Endothelial cell of umbilical vein (primary cell): ENCODE measurements at regions not wholly inside any gene's neighbourhood (a gene's known extent, or its start where the extent isn't known, plus 50 kb on each side); places are given as distances from the start of the nearest gene placed in this dataset.

Experiments
- BruUV-seq: library from RNA; stranded (reverse); fragments of 400-500 nt; replicated peaks from 2 replicates; lab custom pipeline; 2021; lab: Mats Ljungman, UMichigan
- CTCF ChIA-PET: fragments of 300-600, 350-600 bp; sonication (Branson Sonifier 250); formaldehyde crosslinking; loops from one replicate; lab custom pipeline; 2021; ENCODE audit warnings: antibody characterized with exemption, inconsistent platforms; lab: Charles Lee
- POLR2A ChIA-PET: fragments of 300-600, 350-600 bp; sonication (Branson Sonifier 250); formaldehyde crosslinking; loops from one replicate; lab custom pipeline; 2021; ENCODE audit warnings: antibody characterized with exemption, inconsistent platforms; lab: Charles Lee
- DNase-seq: peaks from one replicate; pipeline ENCODE4 v3.0.0-alpha.2; 2011; ENCODE audit warnings: low read depth, low spot score
- FAIRE-seq: peaks from 2 replicates; lab custom pipeline; 2011; peaks lifted over from hg19 to GRCh38; lab: Jason Lieb, UNC
- H2AFZ ChIP-seq: 2 replicates; pipeline ENCODE4 v1.6.0; 2012; ENCODE audit warnings: low read depth, low read length, control low read depth, inconsistent platforms
- H3K27ac ChIP-seq: 2 replicates; pipeline ENCODE4 v1.5.1; 2011; ENCODE audit warnings: low read depth, mild to moderate bottlenecking, control low read depth, low read length, moderate library complexity; ENCODE audit not compliant: insufficient read depth
- H3K27me3 ChIP-seq, 2 experiments: 2 replicates each; pipeline versions ENCODE4 v1.6.0 to v1.6.1; 2011; ENCODE audit warnings: low read length in 2 of 2, mixed read lengths in 1 of 2; ENCODE audit not compliant: control insufficient read depth in 2 of 2, insufficient read depth in 2 of 2
- H3K36me3 ChIP-seq, 2 experiments: 2 replicates in 1 of 2; 3 replicates in 1 of 2; pipeline ENCODE4 v1.5.1; 2011; ENCODE audit warnings: low read length in 2 of 2, mild to moderate bottlenecking in 1 of 2, moderate library complexity in 1 of 2; ENCODE audit not compliant: control insufficient read depth in 2 of 2, insufficient read depth in 2 of 2; ENCODE audit errors: extremely low read depth in 1 of 2
- H3K4me1 ChIP-seq: 3 replicates; pipeline ENCODE4 v1.5.1; 2011; ENCODE audit warnings: mild to moderate bottlenecking, low read length; ENCODE audit not compliant: control insufficient read depth, insufficient read depth; ENCODE audit errors: extremely low read depth
- H3K4me2 ChIP-seq: 2 replicates; pipeline ENCODE4 v1.6.1; 2011; ENCODE audit warnings: low read length, control low read depth, mixed read lengths; ENCODE audit not compliant: insufficient read depth
- H3K4me3 ChIP-seq, 3 experiments: fragments of 200-600 bp in 1 of 3; sonication (generic), shearing (Covaris generic) in 1 of 3; replicated peaks in 1 of 3; 2 replicates each; pipeline ENCODE4 v1.5.1; 2011 to 2016; ENCODE audit warnings: control low read depth in 3 of 3, low read length in 3 of 3, mild to moderate bottlenecking in 2 of 3, inconsistent platforms in 1 of 3, low read depth in 1 of 3, moderate library complexity in 1 of 3; ENCODE audit not compliant: insufficient read depth in 1 of 3
- H3K79me2 ChIP-seq: 2 replicates; pipeline ENCODE4 v1.6.0; 2012; ENCODE audit warnings: low read length, inconsistent platforms; ENCODE audit not compliant: control insufficient read depth, insufficient read depth
- H3K9ac ChIP-seq: replicated peaks from 2 replicates; pipeline ENCODE3; 2011; ENCODE audit warnings: low read length, control low read depth; ENCODE audit not compliant: insufficient read depth; ENCODE audit errors: extremely low read depth
- H3K9me1 ChIP-seq: replicated peaks from 3 replicates; pipeline ENCODE4 v1.6.0; 2011; ENCODE audit warnings: mild to moderate bottlenecking, low read length; ENCODE audit not compliant: control insufficient read depth, insufficient read depth; ENCODE audit errors: extremely low read depth
- H3K9me3 ChIP-seq: replicated peaks from 2 replicates; pipeline ENCODE4 v1.5.1; 2012; ENCODE audit warnings: low read length, inconsistent platforms; ENCODE audit not compliant: control insufficient read depth, insufficient read depth
- H4K20me1 ChIP-seq: replicated peaks from 2 replicates; pipeline ENCODE3; 2011; ENCODE audit warnings: mild to moderate bottlenecking, low read length; ENCODE audit not compliant: control insufficient read depth, insufficient read depth; ENCODE audit errors: extremely low read depth
- EZH2 ChIP-seq: IDR thresholded peaks from 2 replicates; pipeline ENCODE4 v1.6.1; 2012; ENCODE audit warnings: borderline replicate concordance, low read depth, mild to moderate bottlenecking, moderate library complexity, low read length, inconsistent platforms; ENCODE audit not compliant: severe bottlenecking
- FOS ChIP-seq: IDR thresholded peaks from 2 replicates; pipeline ENCODE4 v1.6.1; 2011; ENCODE audit warnings: mild to moderate bottlenecking, low read length, moderate library complexity, borderline replicate concordance; ENCODE audit not compliant: insufficient read depth
- GATA2 ChIP-seq: IDR thresholded peaks from 2 replicates; pipeline ENCODE4 v1.7.0; 2011; ENCODE audit warnings: low read depth, mild to moderate bottlenecking, moderate library complexity, mixed read lengths, low read length; ENCODE audit not compliant: insufficient read length, insufficient read depth
- JUN ChIP-seq: IDR thresholded peaks from 2 replicates; pipeline ENCODE4 v1.6.1; 2011; ENCODE audit warnings: borderline replicate concordance, low read depth; ENCODE audit not compliant: insufficient read length, insufficient read depth
- MYC ChIP-seq: IDR thresholded peaks from one replicate; pipeline ENCODE4 v1.6.1; 2011; ENCODE audit warnings: mild to moderate bottlenecking, low read depth, low read length
- POLR2A ChIP-seq: IDR thresholded peaks from 2 replicates; pipeline ENCODE4 v1.6.1; 2012; ENCODE audit warnings: low read depth, mild to moderate bottlenecking, control low read depth, low read length
- POLR2AphosphoS5 ChIP-seq: IDR thresholded peaks from 2 replicates; pipeline ENCODE4 v1.6.1; 2012; ENCODE audit warnings: low read depth, mild to moderate bottlenecking, control low read depth, low read length, moderate library complexity; ENCODE audit not compliant: insufficient read depth
- dilution Hi-C: fragments of 300-500 bp; cut with MboI; formaldehyde crosslinking; loops from one replicate; pipeline ENCODE4 v1.15.0; 2019; ENCODE audit warnings: low sequenced_read_pairs; ENCODE audit not compliant: extremely low pct_ligation_motif_present
- intact Hi-C: fragments of 100-400 bp; cut with micrococcal nuclease; formaldehyde crosslinking; loops from one replicate; pipeline ENCODE4 v1.10.0; 2022
- TF ChIP-seq, protein P1 (sequence below), 2 donors: IDR thresholded peaks; 1 replicate in 1 of 2; 2 replicates in 1 of 2; pipeline ENCODE4 v1.5.1; 2011; ENCODE audit warnings: low read length in 2 of 2, mild to moderate bottlenecking in 2 of 2, moderate library complexity in 2 of 2, control low read depth in 1 of 2, inconsistent platforms in 1 of 2, low read depth in 1 of 2; ENCODE audit not compliant: insufficient read depth in 1 of 2; ENCODE audit errors: extremely low read depth in 1 of 2
- TF ChIP-seq, protein P2 (sequence below): IDR thresholded peaks from 2 replicates; pipeline ENCODE4 v1.6.1; 2011; ENCODE audit not compliant: insufficient read depth, insufficient read length

DNA sequence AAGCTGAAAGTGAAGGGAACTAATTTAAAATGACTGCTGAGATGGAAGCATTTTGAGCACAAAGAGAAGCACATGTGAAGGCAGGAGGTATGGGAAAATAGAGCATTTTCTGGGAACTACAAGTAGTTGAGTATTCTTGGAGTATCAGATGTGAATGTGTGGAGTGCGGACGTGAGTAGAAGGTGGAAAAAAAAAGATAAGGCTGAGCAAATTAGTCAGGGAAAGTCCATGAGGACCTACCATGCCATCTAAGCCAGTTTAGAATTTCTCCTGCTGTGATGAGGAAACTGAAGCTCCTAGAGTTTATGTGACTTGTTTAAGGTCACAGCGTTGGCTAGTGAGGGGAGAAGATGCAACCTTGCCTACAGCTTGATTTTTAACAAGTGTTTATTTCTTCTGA is 578.1 kb upstream of the MIR17HG start:
- no peaks in the 10 kb centered on the region for H3K9me3 ChIP-seq
- H3K9me1 ChIP-seq, result no peaks in the 10 kb centered on the region
- ChIA-PET POLR2A (no interaction called here), CTCF (no interaction called here)
- no peaks in the 10 kb centered on the region for H3K4me1 ChIP-seq
- TF ChIP-seq, protein P1, sequence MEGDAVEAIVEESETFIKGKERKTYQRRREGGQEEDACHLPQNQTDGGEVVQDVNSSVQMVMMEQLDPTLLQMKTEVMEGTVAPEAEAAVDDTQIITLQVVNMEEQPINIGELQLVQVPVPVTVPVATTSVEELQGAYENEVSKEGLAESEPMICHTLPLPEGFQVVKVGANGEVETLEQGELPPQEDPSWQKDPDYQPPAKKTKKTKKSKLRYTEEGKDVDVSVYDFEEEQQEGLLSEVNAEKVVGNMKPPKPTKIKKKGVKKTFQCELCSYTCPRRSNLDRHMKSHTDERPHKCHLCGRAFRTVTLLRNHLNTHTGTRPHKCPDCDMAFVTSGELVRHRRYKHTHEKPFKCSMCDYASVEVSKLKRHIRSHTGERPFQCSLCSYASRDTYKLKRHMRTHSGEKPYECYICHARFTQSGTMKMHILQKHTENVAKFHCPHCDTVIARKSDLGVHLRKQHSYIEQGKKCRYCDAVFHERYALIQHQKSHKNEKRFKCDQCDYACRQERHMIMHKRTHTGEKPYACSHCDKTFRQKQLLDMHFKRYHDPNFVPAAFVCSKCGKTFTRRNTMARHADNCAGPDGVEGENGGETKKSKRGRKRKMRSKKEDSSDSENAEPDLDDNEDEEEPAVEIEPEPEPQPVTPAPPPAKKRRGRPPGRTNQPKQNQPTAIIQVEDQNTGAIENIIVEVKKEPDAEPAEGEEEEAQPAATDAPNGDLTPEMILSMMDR (IDR thresholded peaks at IDR 0.05; ENCODE audit: extremely low read depth in 1 of 2, insufficient read depth in 1 of 2, low read depth in 1 of 2, low read length in 2 of 2), result no peak
- no peak for TF ChIP-seq POLR2AphosphoS5
- TF ChIP-seq JUN, result no peak
- no peak for TF ChIP-seq FOS
- TF ChIP-seq EZH2, result no peak
- TF ChIP-seq POLR2A, result no peak
- TF ChIP-seq, protein P2, sequence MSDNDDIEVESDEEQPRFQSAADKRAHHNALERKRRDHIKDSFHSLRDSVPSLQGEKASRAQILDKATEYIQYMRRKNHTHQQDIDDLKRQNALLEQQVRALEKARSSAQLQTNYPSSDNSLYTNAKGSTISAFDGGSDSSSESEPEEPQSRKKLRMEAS, result no peak
- no peak for TF ChIP-seq MYC
- TF ChIP-seq GATA2, result no peak
- DNase-seq, result no peak
- no peak overlapping the region for H2AFZ ChIP-seq
- no peak overlapping the region for H3K4me3 ChIP-seq
- no peak for FAIRE-seq
- H3K4me2 ChIP-seq, result no peak overlapping the region
- H3K79me2 ChIP-seq, result no peaks in the 10 kb centered on the region
- H3K27ac ChIP-seq, result no peak overlapping the region
- BruUV-seq, result no TSS peak
- H3K9ac ChIP-seq, result no peak overlapping the region
- H3K36me3 ChIP-seq, result no peaks in the 10 kb centered on the region
- H3K27me3 ChIP-seq, result no peaks in the 10 kb centered on the region
- no peaks in the 10 kb centered on the region for H4K20me1 ChIP-seq
- intact Hi-C loops, result no loop called here
- dilution Hi-C loops, result no loop called here
